H1 (cell line): ENCODE measurements at regions not wholly inside any gene's neighbourhood (a gene's known extent, or its start where the extent isn't known, plus 50 kb on each side); places are given as distances from the start of the nearest gene placed in this dataset.

Source experiments
- CTCF ChIA-PET: fragments of 300-600 bp; sonication (Branson Sonifier 250); formaldehyde crosslinking; loops from one replicate; lab custom pipeline; 2021; ENCODE audit not compliant: partially characterized antibody; lab: Charles Lee
- POLR2A ChIA-PET: fragments of 300-600 bp; sonication (Branson Sonifier 250); formaldehyde crosslinking; loops from one replicate; lab custom pipeline; 2021; ENCODE audit warnings: inconsistent platforms; ENCODE audit not compliant: partially characterized antibody; lab: Charles Lee
- DNase-seq, 2 experiments: peaks; one replicate each; pipeline versions ENCODE4 v3.0.0 to v3.0.0-alpha.2; 2010 to 2022; ENCODE audit warnings: low spot score in 2 of 2, low read depth in 1 of 2, mixed read lengths in 1 of 2
- FAIRE-seq: peaks from 2 replicates; lab custom pipeline; 2011; peaks lifted over from hg19 to GRCh38; lab: Jason Lieb, UNC
- H2AFZ ChIP-seq: 2 replicates; pipeline ENCODE4 v1.8.1; 2012; ENCODE audit warnings: low read length, inconsistent platforms
- H2AK5ac ChIP-seq: 2 replicates; pipeline ENCODE4 v1.6.1; 2013; ENCODE audit warnings: low read depth, low read length
- H2BK120ac ChIP-seq: replicated peaks from 2 replicates; pipeline ENCODE3; 2013; ENCODE audit warnings: low read depth, low read length, inconsistent platforms
- H2BK12ac ChIP-seq: 2 replicates; pipeline ENCODE4 v1.6.1; 2013; ENCODE audit warnings: low read depth, low read length
- H2BK15ac ChIP-seq: 2 replicates; pipeline ENCODE4 v1.6.1; 2013; ENCODE audit warnings: low read length
- H2BK20ac ChIP-seq: 2 replicates; pipeline ENCODE4 v1.6.1; 2013; ENCODE audit warnings: low read length
- H2BK5ac ChIP-seq: 2 replicates; pipeline ENCODE4 v1.6.1; 2013; ENCODE audit warnings: low read depth, low read length
- H3K14ac ChIP-seq: 2 replicates; pipeline ENCODE4 v1.6.1; 2013; ENCODE audit warnings: inconsistent platforms; ENCODE audit not compliant: insufficient read length
- H3K18ac ChIP-seq: 2 replicates; pipeline ENCODE4 v1.6.1; 2013; ENCODE audit warnings: low read length; ENCODE audit errors: extremely low read depth
- H3K23ac ChIP-seq: 2 replicates; pipeline ENCODE4 v1.6.1; 2013; ENCODE audit warnings: inconsistent platforms; ENCODE audit not compliant: insufficient read length
- H3K23me2 ChIP-seq: 2 replicates; pipeline ENCODE4 v1.6.1; 2013; ENCODE audit warnings: low read depth, low read length
- H3K27ac ChIP-seq: 2 replicates; pipeline ENCODE4 v1.6.1; 2011; ENCODE audit warnings: low read depth, low read length, inconsistent platforms
- H3K27me3 ChIP-seq, 4 experiments: replicated peaks in 1 of 4; 1 replicate in 1 of 4; 2 replicates in 3 of 4; pipeline versions ENCODE4 v1.6.1 to v1.8.1; 2011 to 2013; ENCODE audit warnings: low read length in 3 of 4, mild to moderate bottlenecking in 3 of 4, inconsistent platforms in 2 of 4, mixed read lengths in 2 of 4, moderate library complexity in 1 of 4; ENCODE audit not compliant: control insufficient read depth in 3 of 4, insufficient read depth in 3 of 4; ENCODE audit errors: extremely low read depth in 1 of 4
- H3K36me3 ChIP-seq, 4 experiments: 2 replicates each; pipeline versions ENCODE4 v1.6.1 to v1.8.1; 2011 to 2013; ENCODE audit warnings: mild to moderate bottlenecking in 4 of 4, low read length in 3 of 4, moderate library complexity in 2 of 4, control low read depth in 1 of 4, inconsistent platforms in 1 of 4; ENCODE audit not compliant: insufficient read depth in 4 of 4, control insufficient read depth in 2 of 4
- H3K4ac ChIP-seq: replicated peaks from 2 replicates; pipeline ENCODE3; 2013; ENCODE audit warnings: low read length, low read depth, mixed read lengths, inconsistent platforms; ENCODE audit not compliant: insufficient read length
- H3K4me1 ChIP-seq, 4 experiments: replicated peaks in 1 of 4; 1 replicate in 1 of 4; 2 replicates in 3 of 4; pipeline versions ENCODE4 v1.6.1 to v1.8.1; 2011 to 2013; ENCODE audit warnings: low read length in 3 of 4, inconsistent platforms in 2 of 4, mixed read lengths in 1 of 4; ENCODE audit not compliant: insufficient read depth in 4 of 4, control insufficient read depth in 3 of 4
- H3K4me2 ChIP-seq, 2 experiments: 2 replicates each; pipeline versions ENCODE4 v1.6.1 to v1.8.1; 2011 to 2013; ENCODE audit warnings: low read depth in 2 of 2, low read length in 2 of 2, control low read depth in 1 of 2, inconsistent platforms in 1 of 2, mild to moderate bottlenecking in 1 of 2; ENCODE audit not compliant: insufficient read depth in 1 of 2
- H3K4me3 ChIP-seq, 4 experiments: fragments of 200-600, 300-600 bp in 1 of 4; sonication (generic), shearing (Covaris generic), sonication (Bioruptor Twin) in 1 of 4; 2 replicates each; pipeline versions ENCODE4 v1.5.1 to v1.8.1; 2011 to 2016; ENCODE audit warnings: low read length in 4 of 4, low read depth in 3 of 4, control low read depth in 2 of 4, inconsistent platforms in 2 of 4, mild to moderate bottlenecking in 2 of 4, mixed read lengths in 1 of 4, moderate library complexity in 1 of 4; ENCODE audit not compliant: insufficient read depth in 2 of 4; ENCODE audit errors: extremely low read depth in 1 of 4
- H3K56ac ChIP-seq: replicated peaks from 2 replicates; pipeline ENCODE3; 2013; ENCODE audit warnings: low read depth, mild to moderate bottlenecking, mixed read lengths, low read length, inconsistent platforms; ENCODE audit not compliant: insufficient read length
- H3K79me1 ChIP-seq: 2 replicates; pipeline ENCODE4 v1.6.1; 2013; ENCODE audit warnings: low read depth, low read length, control low read depth
- H3K79me2 ChIP-seq, 2 experiments: 2 replicates each; pipeline versions ENCODE4 v1.6.1 to v1.8.1; 2012 to 2013; ENCODE audit warnings: low read length in 2 of 2, mild to moderate bottlenecking in 2 of 2, inconsistent platforms in 1 of 2; ENCODE audit not compliant: insufficient read depth in 2 of 2, control insufficient read depth in 1 of 2
- H3K9ac ChIP-seq, 4 experiments: replicated peaks in 1 of 4; 1 replicate in 1 of 4; 2 replicates in 3 of 4; pipeline versions ENCODE4 v1.6.1 to v1.8.1; 2011 to 2013; ENCODE audit warnings: low read depth in 3 of 4, low read length in 3 of 4, control low read depth in 2 of 4, mild to moderate bottlenecking in 2 of 4, moderate library complexity in 2 of 4, inconsistent platforms in 1 of 4; ENCODE audit errors: extremely low read depth in 1 of 4
- H3K9me3 ChIP-seq, 2 experiments: 2 replicates each; pipeline versions ENCODE4 v1.6.1 to v1.8.1; 2012 to 2013; ENCODE audit warnings: mild to moderate bottlenecking in 2 of 2, moderate library complexity in 2 of 2, control low read depth in 1 of 2, inconsistent platforms in 1 of 2, low read depth in 1 of 2, low read length in 1 of 2, mixed read lengths in 1 of 2; ENCODE audit not compliant: insufficient read depth in 2 of 2
- H4K20me1 ChIP-seq, 2 experiments: replicated peaks in 1 of 2; 2 replicates each; pipeline versions ENCODE3 to v1.8.1; 2011 to 2013; ENCODE audit warnings: inconsistent platforms in 2 of 2, low read length in 2 of 2, mild to moderate bottlenecking in 1 of 2; ENCODE audit not compliant: insufficient read depth in 2 of 2, control insufficient read depth in 1 of 2
- H4K5ac ChIP-seq: 2 replicates; pipeline ENCODE4 v1.6.1; 2013; ENCODE audit warnings: low read length, low read depth, mixed read lengths, inconsistent platforms; ENCODE audit not compliant: insufficient read length
- H4K8ac ChIP-seq: 2 replicates; pipeline ENCODE4 v1.8.0; 2013; ENCODE audit warnings: mild to moderate bottlenecking, moderate library complexity, low read length, inconsistent platforms; ENCODE audit not compliant: insufficient read depth; ENCODE audit errors: extremely low read depth
- H4K91ac ChIP-seq: replicated peaks from 2 replicates; pipeline ENCODE3; 2013; ENCODE audit warnings: low read length, mixed read lengths, inconsistent platforms; ENCODE audit not compliant: insufficient read length
- KDM1A ChIP-seq: fragments of 200-600, 300-600 bp; sonication (generic); IDR thresholded peaks from 2 replicates; pipeline ENCODE4 v1.7.1; 2016; ENCODE audit warnings: mild to moderate bottlenecking, low read length, borderline replicate concordance
- NANOG ChIP-seq: IDR thresholded peaks from 2 replicates; pipeline ENCODE4 v1.6.1; 2011; ENCODE audit warnings: low read length, low read depth, mild to moderate bottlenecking, inconsistent platforms; ENCODE audit not compliant: insufficient read depth, poor library complexity, severe bottlenecking
- RNF2 ChIP-seq: fragments of 200-900, 300-1000 bp; sonication (generic); IDR thresholded peaks from 2 replicates; pipeline ENCODE4 v1.7.1; 2016; ENCODE audit warnings: borderline replicate concordance, low read depth, mild to moderate bottlenecking, antibody characterized with exemption, low read length; ENCODE audit not compliant: poor library complexity, severe bottlenecking; ENCODE audit errors: missing control alignments
- SP1 ChIP-seq: IDR thresholded peaks from 2 replicates; pipeline ENCODE4 v1.6.1; 2011; ENCODE audit warnings: low read depth, low read length
- SP2 ChIP-seq: IDR thresholded peaks from 2 replicates; pipeline ENCODE4 v1.6.1; 2012; ENCODE audit warnings: mild to moderate bottlenecking, low read length, inconsistent platforms
- TBP ChIP-seq: IDR thresholded peaks from 2 replicates; pipeline ENCODE4 v1.6.1; 2011; ENCODE audit warnings: low read depth, low read length, improper control_type of control experiment
- TCF12 ChIP-seq: IDR thresholded peaks from 2 replicates; pipeline ENCODE4 v1.6.1; 2011; ENCODE audit warnings: low read depth, mild to moderate bottlenecking, low read length
- TEAD4 ChIP-seq: IDR thresholded peaks from 2 replicates; pipeline ENCODE4 v1.6.1; 2012; ENCODE audit warnings: low read depth, low read length, inconsistent platforms, mixed read lengths
- whole genome bisulfite sequencing, 2 experiments: shearing (Covaris generic) in 1 of 2; methylation state at CpG; one replicate each; pipeline versions ENCODE4 v1.1.6 to v1.1.7; 2013 to 2015; ENCODE audit warnings: low lambda C conversion rate in 2 of 2, mixed read lengths in 2 of 2, inconsistent platforms in 1 of 2, low coverage in 1 of 2, missing lambda C conversion rate in 1 of 2; ENCODE audit not compliant: insufficient replicate concordance in 2 of 2, insufficient coverage in 1 of 2, insufficient read length in 1 of 2; ENCODE audit errors: extremely low coverage in 1 of 2, missing lambda C conversion rate in 1 of 2; 5-methylcytosine and 5-hydroxymethylcytosine counted together

DNA sequence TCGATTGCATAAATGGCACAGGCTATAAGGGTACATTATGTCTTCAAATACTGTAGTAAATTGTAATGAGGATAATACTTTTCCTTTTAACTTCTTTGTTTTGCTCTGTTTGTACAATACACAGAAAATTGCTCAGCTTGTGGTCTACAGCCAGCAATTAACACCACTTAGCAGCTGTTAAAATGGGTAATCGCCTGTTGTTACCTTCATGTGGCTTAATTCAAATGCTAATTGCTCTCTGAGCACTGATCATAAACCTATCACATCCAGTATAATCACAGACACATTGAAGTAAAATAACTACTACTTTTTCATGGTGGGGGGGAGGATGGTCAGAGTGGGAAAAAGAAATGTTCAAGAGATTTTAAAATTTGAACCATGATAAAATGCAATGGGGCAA is 1164.1 kb upstream of the CNTN5 start:
- H3K79me1 ChIP-seq, result no peaks in the 10 kb centered on the region
- no peak overlapping the region for H3K9ac ChIP-seq
- 11% methylated on average over 2 of the region's 2 CpGs; no CpG with 5 or more reads in 1 of the 2 experiments for WGBS, 2 experiments
- H4K20me1 ChIP-seq, result no peaks in the 10 kb centered on the region
- peak overlapping the region in 1 of 4 experiments; percentile 39; a peak in 1 of 8 replicates for H3K4me3 ChIP-seq
- H2AK5ac ChIP-seq, result no peak overlapping the region
- H2BK20ac ChIP-seq, result no peak overlapping the region
- H2BK12ac ChIP-seq, result no peak overlapping the region
- no peak overlapping the region for H2AFZ ChIP-seq
- no peak overlapping the region for H2BK15ac ChIP-seq
- no peaks in the 10 kb centered on the region for H3K79me2 ChIP-seq
- H3K27ac ChIP-seq, result no peak overlapping the region
- H4K91ac ChIP-seq, result no peak overlapping the region
- H4K5ac ChIP-seq, result no peak overlapping the region
- 0 out of 7 replicates have a peak, but pooled peaks cover 0 to 4% (median 0%) of the 10 kb centered on the region in 4 experiments for H3K27me3 ChIP-seq
- no peaks in the 10 kb centered on the region for H3K23me2 ChIP-seq
- H2BK120ac ChIP-seq, result no peak overlapping the region
- H3K4ac ChIP-seq, result no peak overlapping the region
- peak overlapping the region in 1 of 2 experiments; percentile 41; a peak in 1 of 4 replicates for H3K4me2 ChIP-seq
- H3K23ac ChIP-seq, result no peak overlapping the region
- peak; percentile 73 for FAIRE-seq
- DNase-seq, result peak; percentile 19 to 46
- no peak overlapping the region for H2BK5ac ChIP-seq
- POLR2A ChIA-PET, result no interaction called here
- CTCF ChIA-PET, result interaction anchor here (0.6 to 1.6 kb wide), 2 partner anchors 246 to 348 kb away, joined by 3 read pairs; no protein-coding TSS in a partner anchor
- H3K36me3 ChIP-seq, result no peaks in the 10 kb centered on the region
- H4K8ac ChIP-seq, result no peak overlapping the region
- H3K56ac ChIP-seq, result no peak overlapping the region
- peaks cover 0 to 21% (median 2%) of the 10 kb centered on the region in 4 experiments; a peak in 3 of 7 replicates for H3K4me1 ChIP-seq
- no peak overlapping the region for H3K14ac ChIP-seq
- H3K9me3 ChIP-seq, result 0 out of 4 replicates have a peak, but pooled peaks cover 0 to under 1% of the 10 kb centered on the region in 2 experiments
- no peak overlapping the region for H3K18ac ChIP-seq
- no peak for TF ChIP-seq RNF2
- no peak for TF ChIP-seq KDM1A
- peak; percentile 100 for TF ChIP-seq NANOG
- peak; percentile 38; the same call in 1 of the 2 replicates for TF ChIP-seq TEAD4
- peak; percentile 73; the same call in 1 of the 2 replicates for TF ChIP-seq TCF12
- no peak for TF ChIP-seq SP2
- TF ChIP-seq SP1, result peak; percentile 87
- no peak for TF ChIP-seq TBP
